PC-3 (cell line): ENCODE measurements at regions not wholly inside any gene's neighbourhood (a gene's known extent, or its start where the extent isn't known, plus 50 kb on each side); places are given as distances from the start of the nearest gene placed in this dataset.

ENCODE experiments used
- EZH2 ChIP-seq: fragments of 300-600 bp; sonication (generic); IDR thresholded peaks from one replicate; pipeline ENCODE4 v1.6.1; 2017; ENCODE audit warnings: antibody characterized with exemption, mild to moderate bottlenecking, low read length; ENCODE audit not compliant: unreplicated experiment
- EZH2phosphoT487 ChIP-seq: fragments of 300-600 bp; sonication (generic); IDR thresholded peaks from 2 replicates; pipeline ENCODE4 v1.6.1; 2018; ENCODE audit warnings: mild to moderate bottlenecking, antibody characterized with exemption, low read length, borderline replicate concordance
- TF ChIP-seq, protein P1 (sequence below): fragments of 300-600 bp; sonication (generic); conservative IDR thresholded peaks from 2 replicates; pipeline ENCODE4 v1.5.1; 2017; ENCODE audit warnings: antibody characterized with exemption, low read depth, mild to moderate bottlenecking, low read length

DNA sequence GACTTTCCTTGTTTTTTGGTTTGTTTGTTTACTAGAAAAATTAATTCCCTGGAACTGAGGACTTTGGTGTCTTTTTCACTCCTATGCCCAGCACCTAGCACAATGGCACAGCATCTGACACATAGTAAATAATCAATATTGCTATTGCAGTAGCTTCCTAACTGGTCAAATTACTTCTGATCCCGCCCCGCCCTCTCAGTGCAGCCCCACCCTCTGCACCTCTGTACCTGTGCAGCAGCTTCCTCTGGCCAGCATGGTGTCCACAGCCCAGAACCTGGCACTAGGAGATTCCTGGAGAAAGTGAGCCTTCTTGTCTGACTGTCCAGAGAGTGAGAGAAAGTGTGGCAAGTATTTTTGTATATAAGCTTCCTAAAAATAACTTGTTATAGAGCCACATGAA is 343.2 kb downstream of the ZNF608 start:
- TF ChIP-seq, protein P1, sequence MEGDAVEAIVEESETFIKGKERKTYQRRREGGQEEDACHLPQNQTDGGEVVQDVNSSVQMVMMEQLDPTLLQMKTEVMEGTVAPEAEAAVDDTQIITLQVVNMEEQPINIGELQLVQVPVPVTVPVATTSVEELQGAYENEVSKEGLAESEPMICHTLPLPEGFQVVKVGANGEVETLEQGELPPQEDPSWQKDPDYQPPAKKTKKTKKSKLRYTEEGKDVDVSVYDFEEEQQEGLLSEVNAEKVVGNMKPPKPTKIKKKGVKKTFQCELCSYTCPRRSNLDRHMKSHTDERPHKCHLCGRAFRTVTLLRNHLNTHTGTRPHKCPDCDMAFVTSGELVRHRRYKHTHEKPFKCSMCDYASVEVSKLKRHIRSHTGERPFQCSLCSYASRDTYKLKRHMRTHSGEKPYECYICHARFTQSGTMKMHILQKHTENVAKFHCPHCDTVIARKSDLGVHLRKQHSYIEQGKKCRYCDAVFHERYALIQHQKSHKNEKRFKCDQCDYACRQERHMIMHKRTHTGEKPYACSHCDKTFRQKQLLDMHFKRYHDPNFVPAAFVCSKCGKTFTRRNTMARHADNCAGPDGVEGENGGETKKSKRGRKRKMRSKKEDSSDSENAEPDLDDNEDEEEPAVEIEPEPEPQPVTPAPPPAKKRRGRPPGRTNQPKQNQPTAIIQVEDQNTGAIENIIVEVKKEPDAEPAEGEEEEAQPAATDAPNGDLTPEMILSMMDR, result no peak
- TF ChIP-seq EZH2 (no peak), EZH2phosphoT487 (no peak)
